GM12891 (cell line): ENCODE measurements at regions not wholly inside any gene's neighbourhood (a gene's known extent, or its start where the extent isn't known, plus 50 kb on each side); places are given as distances from the start of the nearest gene placed in this dataset.

ENCODE experiments used
- POLR2A ChIP-seq: IDR thresholded peaks from 2 replicates; pipeline ENCODE4 v1.6.1; 2011; ENCODE audit warnings: low read depth, low read length, control low read depth
- POLR2AphosphoS5 ChIP-seq: IDR thresholded peaks from 2 replicates; pipeline ENCODE4 v1.6.1; 2011; ENCODE audit warnings: low read depth, low read length, control low read depth

DNA sequence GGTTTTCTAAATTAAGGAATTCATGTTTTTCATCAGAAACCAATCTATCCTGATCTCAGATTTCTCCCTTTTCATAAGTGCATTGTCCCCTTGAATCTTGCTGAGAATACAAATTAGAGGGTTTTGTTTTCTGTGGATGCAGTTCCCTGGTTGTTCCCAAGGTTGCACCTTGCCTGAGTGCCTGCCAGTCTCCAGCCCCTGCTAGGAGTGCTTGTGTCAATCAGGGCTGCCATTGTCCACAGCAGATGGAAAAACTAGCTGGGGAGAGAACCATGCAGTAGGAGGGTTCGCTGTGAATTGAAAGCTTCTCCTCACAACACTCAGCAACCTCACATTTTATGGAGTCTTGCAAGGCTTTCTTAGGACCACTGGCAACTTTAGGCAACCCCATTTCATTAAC lies 210.8 kb upstream of the CTNNB1 start:
- TF ChIP-seq POLR2A (no peak), POLR2AphosphoS5 (no peak)
